Adrenal gland (tissue), 9 donors: ENCODE measurements at regions not wholly inside any gene's neighbourhood (a gene's known extent, or its start where the extent isn't known, plus 50 kb on each side); places are given as distances from the start of the nearest gene placed in this dataset.
A peak's percentile ranks its signal among the peaks of the same experiment; 100 is the strongest.

Source experiments
- DNase-seq, 7 donors: peaks; one replicate each; pipeline ENCODE4 v3.0.0-alpha.2; 2019 to 2020
- H3K27ac ChIP-seq, 5 donors: fragments of 200-600 bp; sonication (generic) in 4 of 5; 1 replicate in 3 of 5; 2 replicates in 2 of 5; pipeline versions ENCODE4 v1.5.1 to v1.8.0; 2016 to 2020; ENCODE audit warnings: mild to moderate bottlenecking in 1 of 5
- H3K27me3 ChIP-seq: fragments of 200-600 bp; 2 replicates; pipeline ENCODE4 v1.8.0; 2021
- H3K36me3 ChIP-seq, 2 donors: fragments of 200-600 bp; replicated peaks in 1 of 2; 1 replicate in 1 of 2; 2 replicates in 1 of 2; pipeline versions ENCODE4 v1.5.1 to v1.8.0; 2018 to 2022
- H3K4me1 ChIP-seq, 2 donors: fragments of 200-600 bp; replicated peaks in 1 of 2; 1 replicate in 1 of 2; 2 replicates in 1 of 2; pipeline versions ENCODE4 v1.5.1 to v1.8.0; 2018 to 2021
- H3K4me3 ChIP-seq, 4 donors: fragments of 200-600 bp; sonication (generic) in 3 of 4; one replicate each; pipeline ENCODE4 v1.5.1; 2016 to 2018
- H3K9me3 ChIP-seq, 3 donors: fragments of 200-600 bp; sonication (generic) in 1 of 3; replicated peaks in 1 of 3; 1 replicate in 2 of 3; 2 replicates in 1 of 3; pipeline versions ENCODE4 v1.5.1 to v1.8.0; 2016 to 2021
- POLR2A ChIP-seq, 2 donors: fragments of 450-650 bp; IDR thresholded peaks; one replicate each; pipeline ENCODE4 v1.6.1; 2017; ENCODE audit warnings: antibody characterized with exemption in 2 of 2, mild to moderate bottlenecking in 2 of 2, moderate library complexity in 1 of 2
- WGBS, 4 donors: extraction: QIAGEN DNeasy Blood & Tissue Kit in 2 of 4; methylation state at CpG; one replicate each; pipeline versions ENCODE4 v1.1.5 to v1.1.7; 2013 to 2017; 5-methylcytosine and 5-hydroxymethylcytosine counted together
- intact Hi-C, 2 donors: fragments of 100-400 bp; cut with DNase I; formaldehyde crosslinking; loops; one replicate each; pipeline versions ENCODE4 v1.14.1 to v1.15.0; 2022 to 2023
- TF ChIP-seq, protein P1 (sequence below), 6 experiments: fragments of 450-650 bp in 4 of 6; fragments of 200-600 bp in 2 of 6; sonication (generic) in 1 of 6; IDR thresholded peaks; 1 replicate in 5 of 6; 2 replicates in 1 of 6; pipeline versions ENCODE4 v1.5.1 to v1.8.0; 2016 to 2021; ENCODE audit warnings: antibody characterized with exemption in 6 of 6, mild to moderate bottlenecking in 2 of 6, moderate library complexity in 1 of 6
- donor health status: healthy with polysubstance abuse.
- donor health status: Bipolar disorder and iron deficiency.
- donor health status: DM: yes; HTN: yes; CAD: no.
- donor health status: DM: no; HTN: no; CAD: no.
- donor health status: DM: no; HTN: no; CAD: no.

DNA sequence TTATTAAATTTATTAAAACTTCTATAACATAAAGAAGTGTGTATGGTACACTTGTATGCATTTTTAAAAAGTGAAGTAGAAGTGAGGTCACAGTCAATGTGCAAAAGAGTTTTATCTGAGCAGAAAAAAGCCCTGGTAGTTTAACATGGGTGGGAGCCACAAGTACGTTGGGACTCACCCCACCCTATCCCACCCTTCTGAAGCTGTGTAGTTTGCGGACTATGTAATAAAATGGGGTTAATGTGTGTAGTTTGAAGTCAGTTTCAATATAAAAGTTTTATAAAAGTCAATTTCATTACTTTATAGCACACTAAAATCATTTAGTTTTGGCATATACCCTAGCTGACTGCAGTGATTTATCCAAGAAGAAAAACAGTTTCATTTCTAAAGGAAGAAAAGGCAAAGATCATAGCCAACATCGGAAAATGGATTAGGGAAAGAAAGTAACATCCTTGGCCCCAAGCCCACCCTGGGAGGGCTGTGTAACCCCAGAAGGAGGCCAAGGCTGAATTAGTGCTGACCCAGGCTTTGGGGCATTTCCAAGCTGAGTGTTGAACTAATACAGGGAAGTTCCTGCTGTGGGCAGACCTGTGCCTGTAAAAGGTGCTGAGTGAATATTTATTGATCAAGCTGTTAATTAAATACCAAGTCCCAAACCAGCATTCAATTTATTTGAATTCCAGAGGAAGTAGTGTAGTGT, 398.6 kb upstream of the ADAMTSL1 start:
- Histone ChIP-seq H3K4me1 (peaks cover 4 to 8% of the 10 kb centered on the region in 2 donors), H3K27me3 (no peaks in the 10 kb centered on the region), H3K9me3 (no peaks in the 10 kb centered on the region), H3K36me3 (no peaks in the 10 kb centered on the region), H3K4me3 (no peak overlapping the region), H3K27ac (no peak overlapping the region)
- peak in 5 of 7 donors; percentile 21 to 38 (median 25) for DNase-seq
- intact Hi-C loops = no loop called here
- TF ChIP-seq POLR2A (IDR thresholded peaks at IDR 0.05) = no peak
- WGBS, 4 donors = 49 to 58% (median 53%) methylated on average over 3 of the region's 3 CpGs

GRCh38 chr9:18077941-18078678, 395.8 kb upstream of the ADAMTSL1 start:
- Histone ChIP-seq H3K27ac (no peak overlapping the region), H3K27me3 (no peaks in the 10 kb centered on the region), H3K36me3 (no peaks in the 10 kb centered on the region), H3K9me3 (no peaks in the 10 kb centered on the region), H3K4me1 (peaks cover 4 to 8% of the 10 kb centered on the region in 2 donors), H3K4me3 (no peak overlapping the region)
- TF ChIP-seq, protein P1, sequence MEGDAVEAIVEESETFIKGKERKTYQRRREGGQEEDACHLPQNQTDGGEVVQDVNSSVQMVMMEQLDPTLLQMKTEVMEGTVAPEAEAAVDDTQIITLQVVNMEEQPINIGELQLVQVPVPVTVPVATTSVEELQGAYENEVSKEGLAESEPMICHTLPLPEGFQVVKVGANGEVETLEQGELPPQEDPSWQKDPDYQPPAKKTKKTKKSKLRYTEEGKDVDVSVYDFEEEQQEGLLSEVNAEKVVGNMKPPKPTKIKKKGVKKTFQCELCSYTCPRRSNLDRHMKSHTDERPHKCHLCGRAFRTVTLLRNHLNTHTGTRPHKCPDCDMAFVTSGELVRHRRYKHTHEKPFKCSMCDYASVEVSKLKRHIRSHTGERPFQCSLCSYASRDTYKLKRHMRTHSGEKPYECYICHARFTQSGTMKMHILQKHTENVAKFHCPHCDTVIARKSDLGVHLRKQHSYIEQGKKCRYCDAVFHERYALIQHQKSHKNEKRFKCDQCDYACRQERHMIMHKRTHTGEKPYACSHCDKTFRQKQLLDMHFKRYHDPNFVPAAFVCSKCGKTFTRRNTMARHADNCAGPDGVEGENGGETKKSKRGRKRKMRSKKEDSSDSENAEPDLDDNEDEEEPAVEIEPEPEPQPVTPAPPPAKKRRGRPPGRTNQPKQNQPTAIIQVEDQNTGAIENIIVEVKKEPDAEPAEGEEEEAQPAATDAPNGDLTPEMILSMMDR (IDR thresholded peaks at IDR 0.05) = no peak
- no peak for TF ChIP-seq POLR2A (IDR thresholded peaks at IDR 0.05)
- intact Hi-C loops = no loop called here
- WGBS, 4 donors = 84 to 88% (median 88%) methylated on average over 8 of the region's 8 CpGs
- DNase-seq = no peak

- intact Hi-C loops = no loop called here
- 82 to 87% (median 85%) methylated on average over 4 of the region's 4 CpGs for WGBS, 4 donors
- Histone ChIP-seq H3K9me3 (no peaks in the 10 kb centered on the region), H3K4me1 (no peaks in the 10 kb centered on the region), H3K27me3 (no peaks in the 10 kb centered on the region), H3K36me3 (no peaks in the 10 kb centered on the region), H3K4me3 (no peak overlapping the region), H3K27ac (no peak overlapping the region)
- DNase-seq = no peak
- TF ChIP-seq, protein P1 (IDR thresholded peaks at IDR 0.05) = no peak
- no peak for TF ChIP-seq POLR2A (IDR thresholded peaks at IDR 0.05)
These were observed 381.8 kb upstream of the ADAMTSL1 start for GRCh38 chr9:18092138-18092537.

DNA sequence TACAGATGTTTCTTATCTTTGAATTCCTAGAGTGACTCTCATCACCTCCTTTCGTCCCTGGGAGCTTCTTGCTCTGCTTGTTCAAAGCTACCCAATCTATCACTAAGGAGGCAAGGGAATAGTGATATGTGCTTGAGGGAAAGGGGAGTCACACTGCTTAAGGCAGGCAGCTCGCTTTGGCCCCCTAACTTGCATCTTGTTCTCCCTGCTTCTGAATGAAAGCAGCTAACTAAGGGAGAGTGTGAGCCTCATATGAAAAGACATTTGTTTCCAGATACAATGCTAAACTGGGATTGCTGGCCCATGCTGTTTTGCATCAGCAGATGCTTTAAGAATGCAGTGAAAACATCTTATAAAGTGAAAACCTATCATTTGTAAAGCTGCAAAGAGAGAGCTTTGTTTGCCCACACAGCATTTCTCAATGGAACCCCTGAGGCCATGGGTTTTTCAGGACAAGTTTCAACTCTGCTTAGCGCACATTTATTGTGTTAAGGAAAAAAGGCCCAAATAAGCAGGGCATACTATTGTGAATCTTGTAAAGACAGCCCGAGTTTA, 367.9 kb upstream of the ADAMTSL1 start:
- Histone ChIP-seq H3K4me1 (no peaks in the 10 kb centered on the region), H3K4me3 (no peak overlapping the region), H3K27ac (no peak overlapping the region), H3K9me3 (no peaks in the 10 kb centered on the region), H3K27me3 (no peaks in the 10 kb centered on the region), H3K36me3 (no peaks in the 10 kb centered on the region)
- WGBS, 4 donors = 69 to 75% (median 71%) methylated on average over 4 of the region's 4 CpGs
- DNase-seq = no peak
- intact Hi-C loops = no loop called here
- TF ChIP-seq, protein P1 (IDR thresholded peaks at IDR 0.05) = no peak
- TF ChIP-seq POLR2A (IDR thresholded peaks at IDR 0.05) = no peak
